C4-2B (cell line): ENCODE measurements at regions not wholly inside any gene's neighbourhood (a gene's known extent, or its start where the extent isn't known, plus 50 kb on each side); places are given as distances from the start of the nearest gene placed in this dataset.

ENCODE experiments used
- H3K27ac ChIP-seq: fragments of 450-650 bp; 2 replicates; pipeline ENCODE4 v1.5.1; 2017
- ZFX ChIP-seq: fragments of 450-650 bp; IDR thresholded peaks from 2 replicates; pipeline ENCODE4 v1.6.1; 2017
- TF ChIP-seq, protein P1 (sequence below): fragments of 450-650 bp; conservative IDR thresholded peaks from 2 replicates; pipeline ENCODE4 v1.5.1; 2017; ENCODE audit warnings: mild to moderate bottlenecking

DNA sequence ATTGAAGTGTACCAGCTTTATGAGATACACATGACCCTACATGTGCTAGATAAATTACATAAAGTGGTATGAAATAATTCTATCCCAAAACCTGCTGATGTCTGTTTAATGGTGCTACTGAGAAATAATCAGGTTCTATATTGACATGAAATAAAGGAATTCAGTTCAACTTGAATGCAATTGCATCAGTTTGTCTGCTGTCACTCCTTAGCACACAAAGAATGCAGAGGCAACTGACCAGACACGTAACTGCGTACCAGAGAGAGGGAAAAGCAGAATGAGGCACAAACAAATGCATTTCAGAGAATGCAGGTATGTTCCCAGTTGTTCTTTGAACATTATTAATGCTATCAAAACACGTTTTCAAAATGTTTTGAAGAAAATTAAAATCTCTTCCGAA lies 98.8 kb upstream of the AGR3 start:
- TF ChIP-seq, protein P1, sequence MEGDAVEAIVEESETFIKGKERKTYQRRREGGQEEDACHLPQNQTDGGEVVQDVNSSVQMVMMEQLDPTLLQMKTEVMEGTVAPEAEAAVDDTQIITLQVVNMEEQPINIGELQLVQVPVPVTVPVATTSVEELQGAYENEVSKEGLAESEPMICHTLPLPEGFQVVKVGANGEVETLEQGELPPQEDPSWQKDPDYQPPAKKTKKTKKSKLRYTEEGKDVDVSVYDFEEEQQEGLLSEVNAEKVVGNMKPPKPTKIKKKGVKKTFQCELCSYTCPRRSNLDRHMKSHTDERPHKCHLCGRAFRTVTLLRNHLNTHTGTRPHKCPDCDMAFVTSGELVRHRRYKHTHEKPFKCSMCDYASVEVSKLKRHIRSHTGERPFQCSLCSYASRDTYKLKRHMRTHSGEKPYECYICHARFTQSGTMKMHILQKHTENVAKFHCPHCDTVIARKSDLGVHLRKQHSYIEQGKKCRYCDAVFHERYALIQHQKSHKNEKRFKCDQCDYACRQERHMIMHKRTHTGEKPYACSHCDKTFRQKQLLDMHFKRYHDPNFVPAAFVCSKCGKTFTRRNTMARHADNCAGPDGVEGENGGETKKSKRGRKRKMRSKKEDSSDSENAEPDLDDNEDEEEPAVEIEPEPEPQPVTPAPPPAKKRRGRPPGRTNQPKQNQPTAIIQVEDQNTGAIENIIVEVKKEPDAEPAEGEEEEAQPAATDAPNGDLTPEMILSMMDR: no peak
- no peak for TF ChIP-seq ZFX
- H3K27ac ChIP-seq: no peak overlapping the region

DNA sequence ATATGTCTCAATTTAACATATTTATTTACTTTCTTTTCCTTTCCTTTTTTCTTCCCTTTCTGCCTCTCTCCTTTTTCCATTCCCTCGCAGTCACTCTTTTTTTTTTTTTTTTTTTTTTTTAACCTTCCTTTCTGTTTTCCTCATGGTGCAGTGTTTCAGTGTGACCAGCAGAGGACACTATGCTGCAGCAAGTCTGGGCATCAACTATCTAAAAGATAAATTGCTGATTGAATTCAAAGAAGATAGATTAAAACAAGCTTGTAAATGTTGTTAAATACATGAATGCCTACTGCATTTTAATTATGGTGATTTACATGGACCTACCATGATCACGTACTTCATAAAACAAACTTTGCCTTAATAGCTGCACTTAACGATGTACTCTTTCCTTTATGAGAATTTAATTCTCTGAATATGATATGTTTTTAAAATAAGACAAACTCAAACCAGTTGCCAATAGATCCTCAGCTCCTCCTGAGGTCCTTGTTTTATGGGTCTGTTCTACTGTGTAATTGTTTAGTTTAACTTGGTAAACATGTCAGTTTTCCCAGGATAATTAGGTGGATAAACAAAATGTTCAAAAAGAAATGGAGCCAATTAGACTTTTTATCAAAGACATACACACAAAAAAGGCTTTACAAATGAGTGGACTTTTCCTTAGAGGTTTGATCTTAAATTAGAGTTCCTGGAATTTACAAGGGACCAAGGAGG lies 101.0 kb upstream of the AGR3 start:
- TF ChIP-seq ZFX: no peak
- TF ChIP-seq, protein P1: peak; percentile 99
- H3K27ac ChIP-seq: no peak overlapping the region

DNA sequence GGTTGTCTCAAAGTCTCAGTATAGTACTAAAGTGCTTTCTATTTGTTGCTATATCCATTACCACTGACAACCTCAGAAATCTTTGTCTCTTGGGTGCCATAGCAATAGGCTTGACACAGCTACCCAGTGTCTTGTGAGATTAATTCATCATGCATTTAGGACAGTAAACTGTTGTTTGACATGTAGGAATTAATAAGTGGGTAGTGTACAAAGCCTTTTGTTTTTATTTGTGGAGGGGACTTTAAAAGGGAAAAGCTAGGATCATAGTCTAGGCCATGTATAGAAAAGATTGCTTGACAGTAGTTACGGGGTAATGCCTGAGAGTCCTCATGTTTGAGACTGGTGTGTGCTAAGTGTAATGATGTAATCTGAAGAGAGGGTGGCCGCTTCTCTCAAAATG lies 102.6 kb upstream of the AGR3 start:
- TF ChIP-seq, protein P1: no peak
- no peak for TF ChIP-seq ZFX
- no peak overlapping the region for H3K27ac ChIP-seq

DNA sequence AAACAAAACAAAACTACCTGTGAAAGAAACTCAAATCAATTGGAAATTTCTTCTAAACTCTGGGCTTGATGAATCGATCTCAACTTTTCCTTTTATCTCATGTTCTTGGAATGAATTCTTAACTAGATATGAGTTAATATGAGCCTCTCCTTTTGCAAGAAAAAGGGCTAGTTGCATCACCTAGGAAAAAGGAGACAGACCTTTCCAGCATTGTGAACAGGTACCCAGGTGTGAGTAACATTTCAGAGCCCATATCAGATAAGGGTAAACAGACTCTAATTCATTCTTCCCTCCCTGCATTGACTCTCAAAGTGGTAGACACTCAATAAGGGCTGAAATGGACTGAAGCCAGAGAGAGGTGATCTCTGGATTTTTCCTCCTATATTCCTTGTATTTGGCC lies 103.8 kb upstream of the AGR3 start:
- no peak for TF ChIP-seq ZFX
- TF ChIP-seq, protein P1: no peak
- H3K27ac ChIP-seq: no peak overlapping the region

DNA sequence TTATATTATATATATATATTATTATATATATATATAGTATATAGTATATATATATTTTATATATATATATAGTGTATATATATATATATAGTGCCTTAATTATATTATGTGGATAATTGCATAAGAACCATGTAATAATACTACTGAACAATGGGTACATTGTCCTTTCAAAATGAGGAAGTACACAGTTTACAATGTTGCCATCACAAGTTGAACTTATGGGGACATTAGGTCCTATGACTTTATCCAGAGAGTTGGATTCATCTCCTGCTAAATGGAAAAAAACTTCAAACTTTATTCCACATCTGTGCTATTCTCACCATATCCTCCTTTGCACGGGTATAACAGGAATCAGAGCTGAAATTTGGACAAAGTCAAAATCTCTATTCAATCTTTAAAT lies 105.0 kb upstream of the AGR3 start:
- H3K27ac ChIP-seq: no peak overlapping the region
- TF ChIP-seq, protein P1: no peak

DNA sequence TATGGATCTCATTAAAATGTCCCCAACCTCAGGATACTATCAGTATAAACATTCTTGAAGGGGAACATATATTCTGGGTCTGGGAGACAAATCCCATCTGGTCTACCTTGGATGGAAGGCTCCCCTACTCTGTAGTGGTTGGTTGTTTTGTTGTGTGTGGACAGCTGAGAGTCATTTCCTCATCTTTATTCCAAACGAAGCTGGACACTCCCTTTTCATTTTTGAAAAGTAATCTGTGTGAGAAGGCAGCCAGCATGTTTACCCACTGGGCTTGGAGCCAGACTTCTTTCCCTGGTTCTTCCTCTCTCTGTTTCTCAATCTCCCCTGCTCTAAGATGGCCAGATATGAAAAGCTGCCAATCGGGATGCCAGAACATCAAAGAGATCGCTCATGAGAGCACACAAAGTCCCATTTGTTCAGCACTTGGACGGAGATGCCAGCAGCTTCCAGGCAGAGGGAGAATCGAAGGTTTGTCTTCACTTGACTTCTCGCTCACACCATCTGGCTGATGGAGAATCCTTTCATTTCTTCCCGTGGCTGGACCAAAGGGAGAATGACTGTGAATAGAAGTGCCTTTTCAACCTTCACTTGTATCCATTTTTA lies 108.1 kb upstream of the AGR3 start:
- no peak overlapping the region for H3K27ac ChIP-seq
- TF ChIP-seq ZFX: no peak
- TF ChIP-seq, protein P1: no peak

DNA sequence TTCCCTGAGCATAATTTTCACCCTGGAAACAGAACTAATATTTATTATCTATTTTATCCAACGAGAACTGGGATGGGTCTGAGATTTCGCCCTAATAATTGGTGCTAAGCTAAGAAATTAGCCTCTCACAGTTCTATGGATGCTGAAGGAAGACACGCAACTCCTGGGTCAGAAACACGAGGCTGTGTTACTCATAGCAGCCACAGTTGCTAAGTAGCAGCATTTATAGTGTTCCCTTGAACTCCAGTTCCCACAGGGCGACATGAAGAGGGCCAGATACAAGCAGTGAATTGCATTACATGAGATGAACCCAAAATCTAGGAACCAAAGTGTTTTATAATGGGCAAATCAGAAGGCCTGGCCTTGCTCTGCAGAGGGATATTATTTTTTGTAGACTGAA lies 109.8 kb upstream of the AGR3 start:
- no peak for TF ChIP-seq ZFX
- TF ChIP-seq, protein P1: no peak
- H3K27ac ChIP-seq: no peak overlapping the region
